ENCODE measurements at regions not wholly inside any gene's neighbourhood (a gene's known extent, or its start where the extent isn't known, plus 50 kb on each side); places are given as distances from the start of the nearest gene placed in this dataset.

DNA sequence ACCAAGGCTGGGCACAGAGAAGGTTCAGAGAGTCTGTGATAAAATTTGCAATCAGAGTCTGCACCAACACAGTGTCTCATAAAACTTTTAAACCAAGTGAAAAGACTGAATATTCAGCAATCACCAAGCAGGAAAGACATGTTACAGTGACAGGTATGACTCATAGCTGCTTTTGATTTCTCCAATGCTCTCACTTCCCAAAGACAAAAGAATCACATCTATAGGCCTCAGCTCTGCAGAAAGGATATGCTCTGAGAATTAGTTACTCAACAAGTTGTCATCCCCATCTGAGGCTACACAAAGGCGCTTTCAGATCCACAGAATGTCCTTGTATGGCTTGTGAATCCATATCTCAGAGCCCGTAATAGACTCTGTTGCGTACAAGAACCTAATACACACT, 92.5 kb downstream of the KCNF1 start:
- DNase-seq (ENCODE audit: low read depth, low spot score) = no peak
- Mint-ChIP-seq H3K27ac (ENCODE audit: unreplicated experiment) (no peak overlapping the region), H3K36me3 (ENCODE audit: low read depth) (no peaks in the 10 kb centered on the region), H3K4me1 (peaks cover 31% of the 10 kb centered on the region), H3K27me3 (ENCODE audit: low read depth) (no peaks in the 10 kb centered on the region), H3K9me3 (no peaks in the 10 kb centered on the region), H3K4me3 (no peak overlapping the region)
- TF ChIP-seq, protein P1, sequence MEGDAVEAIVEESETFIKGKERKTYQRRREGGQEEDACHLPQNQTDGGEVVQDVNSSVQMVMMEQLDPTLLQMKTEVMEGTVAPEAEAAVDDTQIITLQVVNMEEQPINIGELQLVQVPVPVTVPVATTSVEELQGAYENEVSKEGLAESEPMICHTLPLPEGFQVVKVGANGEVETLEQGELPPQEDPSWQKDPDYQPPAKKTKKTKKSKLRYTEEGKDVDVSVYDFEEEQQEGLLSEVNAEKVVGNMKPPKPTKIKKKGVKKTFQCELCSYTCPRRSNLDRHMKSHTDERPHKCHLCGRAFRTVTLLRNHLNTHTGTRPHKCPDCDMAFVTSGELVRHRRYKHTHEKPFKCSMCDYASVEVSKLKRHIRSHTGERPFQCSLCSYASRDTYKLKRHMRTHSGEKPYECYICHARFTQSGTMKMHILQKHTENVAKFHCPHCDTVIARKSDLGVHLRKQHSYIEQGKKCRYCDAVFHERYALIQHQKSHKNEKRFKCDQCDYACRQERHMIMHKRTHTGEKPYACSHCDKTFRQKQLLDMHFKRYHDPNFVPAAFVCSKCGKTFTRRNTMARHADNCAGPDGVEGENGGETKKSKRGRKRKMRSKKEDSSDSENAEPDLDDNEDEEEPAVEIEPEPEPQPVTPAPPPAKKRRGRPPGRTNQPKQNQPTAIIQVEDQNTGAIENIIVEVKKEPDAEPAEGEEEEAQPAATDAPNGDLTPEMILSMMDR (conservative IDR thresholded peaks at IDR 0.05) = no peak

DNA sequence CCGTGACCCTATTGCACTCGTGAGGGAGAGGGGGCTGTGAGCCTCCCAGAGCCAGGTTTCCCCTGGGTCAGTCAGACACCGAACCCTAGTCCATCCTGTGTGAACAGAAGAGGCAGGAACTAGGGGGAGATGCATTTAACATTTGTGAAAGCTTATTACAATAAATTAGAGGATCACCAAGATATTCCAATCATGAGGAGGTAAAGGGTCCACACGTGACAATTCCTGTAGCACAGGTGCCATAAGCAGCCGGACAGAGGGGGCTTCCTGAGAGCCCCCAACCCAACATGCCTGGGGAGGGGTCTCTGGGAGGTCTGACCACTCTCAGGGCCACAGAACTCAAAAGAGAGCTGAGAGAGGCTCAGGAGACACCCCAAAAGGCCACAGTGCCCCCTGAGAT, 93.3 kb downstream of the KCNF1 start:
- H3K9me3 Mint-ChIP-seq = no peaks in the 10 kb centered on the region
- TF ChIP-seq, protein P1 (conservative IDR thresholded peaks at IDR 0.05) = no peak
- no peaks in the 10 kb centered on the region for H3K27me3 Mint-ChIP-seq (ENCODE audit: low read depth)
- no peak for DNase-seq (ENCODE audit: low read depth, low spot score)
- H3K4me1 Mint-ChIP-seq = peaks cover 31% of the 10 kb centered on the region
- no peaks in the 10 kb centered on the region for H3K36me3 Mint-ChIP-seq (ENCODE audit: low read depth)
- no peak overlapping the region for H3K27ac Mint-ChIP-seq (ENCODE audit: unreplicated experiment)
- H3K4me3 Mint-ChIP-seq = no peak overlapping the region

DNA sequence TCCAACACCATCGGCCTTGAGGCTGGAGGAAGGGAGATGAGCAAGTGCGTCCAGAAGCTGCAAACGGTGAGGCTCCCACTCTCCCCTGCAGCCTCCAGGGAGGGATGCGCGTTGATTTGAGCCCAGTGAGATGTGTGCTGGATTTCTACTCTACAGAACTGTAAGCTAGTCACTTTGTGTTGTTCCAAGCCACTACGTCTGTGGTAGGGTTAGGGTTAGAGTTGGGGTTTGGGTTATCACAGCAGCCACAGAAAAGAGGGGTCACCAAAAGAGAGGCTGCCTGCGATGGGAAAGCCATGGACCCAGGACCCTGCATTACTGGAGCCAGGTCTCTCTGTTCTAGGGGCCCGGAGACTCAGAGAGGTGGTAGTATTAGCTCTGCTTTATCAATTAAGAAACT, 94.5 kb downstream of the KCNF1 start:
- no peak for DNase-seq (ENCODE audit: low read depth, low spot score)
- no peaks in the 10 kb centered on the region for H3K9me3 Mint-ChIP-seq
- no peak overlapping the region for H3K4me3 Mint-ChIP-seq
- no peak overlapping the region for H3K27ac Mint-ChIP-seq (ENCODE audit: unreplicated experiment)
- H3K36me3 Mint-ChIP-seq (ENCODE audit: low read depth) = no peaks in the 10 kb centered on the region
- peaks cover 31% of the 10 kb centered on the region for H3K4me1 Mint-ChIP-seq
- no peaks in the 10 kb centered on the region for H3K27me3 Mint-ChIP-seq (ENCODE audit: low read depth)
- TF ChIP-seq, protein P1 (conservative IDR thresholded peaks at IDR 0.05) = no peak

DNA sequence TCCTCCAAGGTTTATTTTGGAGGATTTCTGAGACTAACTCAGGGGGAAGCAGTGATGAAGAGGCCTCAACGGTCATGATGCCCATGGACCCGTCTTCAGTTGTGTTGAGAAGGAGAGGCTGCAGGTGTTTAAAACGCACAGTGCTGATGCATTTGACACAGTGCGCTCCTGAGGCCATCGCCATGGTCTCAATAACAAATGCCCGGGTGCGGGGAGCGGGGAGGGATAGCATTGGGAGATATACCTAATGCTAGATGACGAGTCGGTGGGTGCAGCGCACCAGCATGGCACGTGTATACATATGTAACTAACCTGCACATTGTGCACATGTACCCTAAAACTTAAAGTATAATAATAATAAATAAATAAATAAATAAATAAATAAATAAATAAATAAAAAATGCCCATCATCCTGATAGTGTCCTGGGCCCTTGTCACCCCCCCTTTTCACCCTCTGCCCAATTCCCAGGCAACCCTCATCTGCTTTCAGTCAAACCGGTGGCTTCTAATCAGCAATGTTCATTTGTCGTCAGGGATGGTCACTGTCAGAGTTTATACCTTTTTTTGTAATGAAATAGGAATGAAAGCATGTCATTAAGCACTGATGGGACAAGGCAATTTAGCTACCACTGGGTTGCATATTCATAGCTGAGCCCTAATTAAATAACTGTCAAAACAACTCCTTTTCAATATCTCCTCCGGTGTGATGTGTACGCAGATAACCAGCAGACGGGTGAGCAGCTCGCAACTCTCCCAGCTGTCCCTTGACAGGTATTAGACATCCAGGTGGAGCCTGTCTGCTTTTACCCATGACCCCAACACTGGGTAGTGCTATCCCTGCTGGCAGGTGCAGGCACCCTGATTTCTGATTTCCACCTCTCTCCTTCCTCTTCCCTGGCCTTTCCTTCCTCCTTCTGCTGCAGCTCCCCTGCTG, 95.9 kb downstream of the KCNF1 start:
- no peaks in the 10 kb centered on the region for H3K9me3 Mint-ChIP-seq
- H3K4me1 Mint-ChIP-seq = peaks cover 22% of the 10 kb centered on the region
- no peak overlapping the region for H3K4me3 Mint-ChIP-seq
- TF ChIP-seq, protein P1 (conservative IDR thresholded peaks at IDR 0.05) = no peak
- no peak overlapping the region for H3K27ac Mint-ChIP-seq (ENCODE audit: unreplicated experiment)
- no peaks in the 10 kb centered on the region for H3K36me3 Mint-ChIP-seq (ENCODE audit: low read depth)
- no peak for DNase-seq (ENCODE audit: low read depth, low spot score)
- H3K27me3 Mint-ChIP-seq (ENCODE audit: low read depth) = no peaks in the 10 kb centered on the region

DNA sequence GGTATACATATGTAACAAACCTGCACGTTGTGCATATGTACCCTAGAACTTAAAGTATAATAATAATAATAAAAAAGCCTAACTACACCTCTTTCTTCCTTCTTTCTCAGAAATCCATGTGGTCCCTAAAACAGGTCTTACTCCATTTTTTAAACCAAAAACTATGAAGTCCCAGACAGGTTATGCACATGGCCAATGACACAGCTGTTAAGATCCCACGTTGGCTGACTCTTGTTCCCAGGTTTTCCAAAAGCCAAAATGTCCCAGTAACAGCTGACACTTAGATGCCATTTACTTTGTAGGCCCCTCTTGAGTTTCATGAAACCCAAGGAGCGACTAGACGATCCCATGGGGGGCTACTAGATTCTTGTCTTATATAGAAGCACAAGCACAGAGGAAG, 97.0 kb downstream of the KCNF1 start:
- no peaks in the 10 kb centered on the region for H3K9me3 Mint-ChIP-seq
- H3K4me1 Mint-ChIP-seq = peaks cover 17% of the 10 kb centered on the region
- H3K27me3 Mint-ChIP-seq (ENCODE audit: low read depth) = no peaks in the 10 kb centered on the region
- no peak overlapping the region for H3K27ac Mint-ChIP-seq (ENCODE audit: unreplicated experiment)
- no peak overlapping the region for H3K4me3 Mint-ChIP-seq
- DNase-seq (ENCODE audit: low read depth, low spot score) = no peak
- TF ChIP-seq, protein P1 (conservative IDR thresholded peaks at IDR 0.05) = no peak
- H3K36me3 Mint-ChIP-seq (ENCODE audit: low read depth) = no peaks in the 10 kb centered on the region
